IMR-90 (cell line): ENCODE measurements at regions not wholly inside any gene's neighbourhood (a gene's known extent, or its start where the extent isn't known, plus 50 kb on each side); places are given as distances from the start of the nearest gene placed in this dataset.

Experiments
- CTCF ChIP-seq: conservative IDR thresholded peaks from 2 replicates; pipeline ENCODE4 v1.5.1; 2012; ENCODE audit warnings: mild to moderate bottlenecking, low read depth, low read length, improper control_type of control experiment
- MAFK ChIP-seq: IDR thresholded peaks from 2 replicates; pipeline ENCODE4 v1.6.1; 2012; ENCODE audit warnings: low read depth, low read length, improper control_type of control experiment
- MAZ ChIP-seq: IDR thresholded peaks from 2 replicates; pipeline ENCODE4 v1.6.1; 2012; ENCODE audit warnings: low read depth, mild to moderate bottlenecking, low read length, improper control_type of control experiment, moderate library complexity, borderline replicate concordance
- MXI1 ChIP-seq: IDR thresholded peaks from 2 replicates; pipeline ENCODE4 v1.6.1; 2012; ENCODE audit warnings: low read depth, mild to moderate bottlenecking, low read length, moderate library complexity, borderline replicate concordance
- NFE2L2 ChIP-seq: fragments of 150-350 bp; IDR thresholded peaks from 2 replicates; pipeline ENCODE4 v1.6.1; 2016; ENCODE audit warnings: low read depth, mild to moderate bottlenecking, low read length
- POLR2A ChIP-seq: IDR thresholded peaks from 2 replicates; pipeline ENCODE4 v1.6.1; 2012; ENCODE audit warnings: mild to moderate bottlenecking, low read depth, low read length
- RAD21 ChIP-seq: IDR thresholded peaks from 2 replicates; pipeline ENCODE4 v1.6.1; 2012; ENCODE audit warnings: low read length, improper control_type of control experiment
- SMC3 ChIP-seq: fragments of 150-350 bp; IDR thresholded peaks from 2 replicates; pipeline ENCODE4 v1.6.1; 2016; ENCODE audit warnings: low read depth, mild to moderate bottlenecking, antibody characterized with exemption, low read length, moderate library complexity

GRCh38 chr2:72062336-72062735 is 85.3 kb downstream of the CYP26B1 start:
- no peak for TF ChIP-seq RAD21
- TF ChIP-seq MAZ: no peak
- TF ChIP-seq CTCF: no peak
- TF ChIP-seq MXI1: no peak
- no peak for TF ChIP-seq MAFK
- no peak for TF ChIP-seq POLR2A
- no peak for TF ChIP-seq SMC3
- TF ChIP-seq NFE2L2: no peak
